ENCODE measurements at regions not wholly inside any gene's neighbourhood (a gene's known extent, or its start where the extent isn't known, plus 50 kb on each side); places are given as distances from the start of the nearest gene placed in this dataset.

GRCh38 chrY:3037471-3037870 is 102.3 kb downstream of the ZFY start:
- TF ChIP-seq YY1 (IDR thresholded peaks at IDR 0.05; ENCODE audit: insufficient read depth, insufficient read length) (no peak), SUZ12 (IDR thresholded peaks at IDR 0.05; ENCODE audit: extremely low read depth, insufficient read depth, insufficient read length) (no peak), ZNF274 (IDR thresholded peaks at IDR 0.05; ENCODE audit: low read depth, low read length) (no peak)
